GM21528 (cell line): ENCODE measurements at regions not wholly inside any gene's neighbourhood (a gene's known extent, or its start where the extent isn't known, plus 50 kb on each side); places are given as distances from the start of the nearest gene placed in this dataset.
"Not testable (repeated sequence)": the region's sequence is repeated elsewhere in the genome, so short reads cannot be mapped to it uniquely, and the experiment has no call there.

Experiments used
- ATAC-seq: cut with Tn5 transposase; IDR thresholded peaks from one replicate; pipeline ENCODE4 v1.9.1; 2021; ENCODE audit warnings: mild to moderate bottlenecking, moderate library complexity; ENCODE audit not compliant: unreplicated experiment, low FRiP score

DNA sequence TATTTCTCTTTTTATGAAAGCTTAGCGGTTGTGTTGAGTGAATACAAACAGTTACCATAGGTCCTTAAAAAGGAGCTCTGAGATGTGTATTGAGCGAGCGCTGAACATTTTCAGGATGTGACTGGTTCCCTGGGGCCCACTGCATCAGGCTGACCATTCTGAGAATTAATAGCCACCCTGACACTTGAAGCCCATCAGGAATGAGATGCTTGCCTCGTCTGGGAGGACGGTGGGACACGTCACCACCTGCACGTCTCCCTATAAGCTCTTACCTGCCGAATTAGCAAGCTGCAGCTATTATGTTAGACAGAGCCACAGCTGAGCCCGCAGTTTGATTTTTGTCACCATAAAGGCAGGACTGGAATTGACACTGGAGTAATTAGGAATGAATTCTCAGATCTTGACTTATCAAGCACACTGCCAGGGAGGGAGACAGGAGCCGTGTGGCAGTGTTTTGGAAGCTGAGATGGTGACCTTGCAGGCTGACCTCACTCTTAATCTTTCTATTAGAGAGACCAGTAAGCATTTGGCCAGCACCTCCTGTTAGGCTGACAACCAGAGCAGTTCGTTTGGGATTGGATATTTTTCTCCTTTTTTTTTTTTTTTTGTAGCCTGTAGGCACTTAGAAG is 373.1 kb upstream of the WWC1 start:
- no peak for ATAC-seq

GRCh38 chr5:167918813-167919483 is 372.5 kb upstream of the WWC1 start:
- ATAC-seq = no peak

DNA sequence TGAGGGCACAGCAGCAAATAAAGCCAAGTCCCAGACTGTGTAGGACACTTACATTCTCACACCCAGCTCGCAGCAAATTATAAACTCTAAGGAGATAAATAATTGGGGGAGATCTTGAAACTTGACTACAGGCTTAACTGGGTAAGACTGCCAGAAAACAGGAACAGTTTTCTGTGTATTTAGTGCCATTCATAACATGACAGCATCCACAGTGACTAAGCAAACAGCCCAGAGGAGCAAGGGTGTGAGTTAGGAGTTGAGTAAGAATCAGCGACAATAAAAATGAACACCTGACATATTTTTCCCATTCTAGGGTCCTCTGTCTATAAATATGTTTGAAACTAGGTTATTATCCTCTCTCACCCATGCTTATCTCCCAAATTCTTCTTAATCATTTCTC is 370.9 kb upstream of the WWC1 start:
- no peak for ATAC-seq

DNA sequence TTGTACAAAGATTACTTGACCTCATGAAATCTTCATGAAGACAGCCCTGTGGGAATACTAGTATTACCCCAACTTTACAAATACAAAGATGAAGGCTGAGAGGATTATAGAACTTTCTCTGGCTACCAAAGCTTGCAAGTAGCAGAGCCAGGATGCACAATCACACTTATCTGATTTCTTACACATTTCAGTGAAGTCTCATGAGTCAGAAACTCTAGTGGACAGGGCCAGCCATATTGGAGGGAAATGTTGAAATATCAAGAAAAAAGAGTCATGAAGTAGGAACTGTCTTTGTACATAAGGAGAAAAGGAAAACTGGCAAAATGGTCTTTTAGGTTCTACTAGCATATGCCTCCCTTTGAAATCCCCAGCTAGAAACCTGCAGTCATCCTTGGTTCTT is 369.6 kb upstream of the WWC1 start:
- ATAC-seq = no peak

- no peak for ATAC-seq
These were observed 368.0 kb upstream of the WWC1 start for GRCh38 chr5:167923396-167923795.

- ATAC-seq = no peak
These were observed 361.6 kb upstream of the WWC1 start for GRCh38 chr5:167929841-167930240.

- ATAC-seq = no peak
These were observed 356.9 kb upstream of the WWC1 start for GRCh38 chr5:167934551-167934971.

- no peak for ATAC-seq
These were observed 355.4 kb upstream of the WWC1 start for GRCh38 chr5:167936022-167936421.

DNA sequence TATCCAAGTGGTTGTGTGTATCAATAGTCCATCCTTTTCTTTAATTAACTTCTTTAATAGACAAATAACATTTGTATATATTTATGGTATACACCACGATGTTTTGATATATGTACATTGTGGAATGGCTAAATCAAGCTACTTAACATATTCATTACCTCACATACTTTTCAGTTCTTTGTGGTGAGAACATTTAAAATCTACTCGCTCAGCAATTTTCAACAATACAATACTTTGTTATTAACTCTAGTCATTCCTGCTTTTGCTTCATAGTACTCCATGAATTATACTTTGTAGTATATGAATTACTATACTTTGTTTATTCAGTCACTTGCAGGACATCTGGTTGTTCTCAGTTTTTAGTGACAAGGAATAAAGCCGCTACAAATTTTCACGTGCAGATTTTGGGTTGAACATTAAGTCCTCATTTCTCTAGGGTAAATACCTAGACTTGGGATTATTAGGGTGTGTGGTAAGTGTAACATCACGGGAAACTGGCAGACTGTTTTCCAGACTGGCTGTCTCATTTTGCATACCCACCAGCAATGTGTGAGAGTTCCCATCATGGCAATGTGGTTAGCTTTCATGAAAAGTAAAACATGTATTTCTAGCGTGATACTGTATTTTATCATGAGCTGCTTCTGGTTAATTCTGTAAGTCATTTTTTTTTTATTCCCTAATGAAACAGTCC is 354.4 kb upstream of the WWC1 start:
- no peak for ATAC-seq

- no peak for ATAC-seq
These were observed 353.8 kb upstream of the WWC1 start for GRCh38 chr5:167937635-167937998.

- no peak for ATAC-seq
These were observed 351.8 kb upstream of the WWC1 start for GRCh38 chr5:167939686-167940085.

- no peak for ATAC-seq
These were observed 350.5 kb upstream of the WWC1 start for GRCh38 chr5:167940911-167941310.

- ATAC-seq = not testable (repeated sequence)
These were observed 349.9 kb upstream of the WWC1 start for GRCh38 chr5:167941556-167941955.

DNA sequence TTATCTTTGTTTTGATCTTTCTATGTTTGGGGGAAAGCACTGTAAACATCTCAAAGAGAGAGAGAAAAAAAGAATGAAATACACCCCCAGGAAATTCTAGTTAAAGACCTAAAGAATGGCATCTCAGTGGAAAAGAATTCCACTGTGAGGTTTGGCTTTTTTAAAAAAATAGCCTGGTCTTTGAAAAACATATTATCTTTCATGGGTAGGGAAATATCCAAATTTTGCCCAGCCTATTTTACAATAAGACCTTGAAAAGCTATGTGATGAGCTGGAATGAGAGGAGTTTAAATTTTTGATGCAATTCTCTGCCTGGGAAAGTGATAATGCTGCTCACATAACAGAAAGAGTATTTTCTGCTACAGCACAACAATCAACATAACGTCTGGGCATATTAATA is 348.1 kb upstream of the WWC1 start:
- no peak for ATAC-seq

DNA sequence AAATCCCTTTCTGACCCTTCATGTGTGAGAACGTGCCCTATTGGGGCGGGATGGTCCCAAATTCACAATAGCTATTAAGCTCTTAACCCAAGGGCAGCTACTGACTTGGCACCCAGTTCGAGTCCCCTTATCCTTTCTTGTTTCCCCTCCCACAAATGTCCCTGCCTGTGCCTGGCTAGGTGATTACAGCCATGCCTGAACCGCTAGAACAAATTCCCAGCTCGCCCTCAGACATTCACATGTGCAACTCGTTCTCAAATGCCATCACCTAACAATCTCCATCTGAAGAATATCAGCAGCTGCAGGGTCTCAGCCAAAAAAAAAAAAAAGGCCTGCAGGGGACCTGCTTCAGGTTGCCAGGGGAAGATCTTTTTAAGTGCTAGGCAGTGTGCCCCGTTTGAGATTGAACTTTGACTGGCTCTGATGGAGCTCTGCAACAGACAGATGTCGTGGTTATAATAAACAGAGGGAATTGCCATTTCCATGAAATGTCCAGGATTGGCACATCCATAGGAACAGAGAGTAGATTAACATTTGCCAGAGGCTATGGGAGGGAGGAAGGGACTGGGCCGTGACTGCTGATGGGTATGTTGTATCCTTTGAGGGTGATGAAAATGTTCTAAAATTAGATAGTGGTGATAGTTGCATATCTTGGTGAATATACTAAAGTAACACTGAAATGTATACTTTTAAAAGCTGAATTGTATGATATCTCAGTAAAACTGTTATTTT is 347.2 kb upstream of the WWC1 start:
- no peak for ATAC-seq

GRCh38 chr5:167945542-167946384 is 345.7 kb upstream of the WWC1 start:
- no peak for ATAC-seq

DNA sequence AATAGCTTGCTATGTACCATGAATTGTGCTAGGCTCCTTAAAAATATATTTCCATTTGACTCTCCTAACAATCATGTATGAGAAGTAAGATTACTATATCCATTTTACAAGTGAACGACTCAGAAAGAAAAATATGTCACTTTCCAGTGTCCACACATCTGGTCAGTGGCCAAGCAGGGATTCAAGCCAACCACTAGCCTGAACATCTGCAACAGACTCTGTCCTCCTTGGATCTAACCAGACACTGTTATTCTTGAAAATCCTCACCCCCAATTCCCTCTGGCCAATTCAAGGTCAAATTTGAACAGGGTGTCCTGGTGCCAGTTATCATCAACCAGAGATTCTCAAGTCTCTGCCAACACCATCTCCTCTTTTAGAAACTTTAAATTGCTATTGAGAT is 344.1 kb upstream of the WWC1 start:
- no peak for ATAC-seq

GRCh38 chr5:167948251-167948650 is 343.2 kb upstream of the WWC1 start:
- ATAC-seq = no peak

DNA sequence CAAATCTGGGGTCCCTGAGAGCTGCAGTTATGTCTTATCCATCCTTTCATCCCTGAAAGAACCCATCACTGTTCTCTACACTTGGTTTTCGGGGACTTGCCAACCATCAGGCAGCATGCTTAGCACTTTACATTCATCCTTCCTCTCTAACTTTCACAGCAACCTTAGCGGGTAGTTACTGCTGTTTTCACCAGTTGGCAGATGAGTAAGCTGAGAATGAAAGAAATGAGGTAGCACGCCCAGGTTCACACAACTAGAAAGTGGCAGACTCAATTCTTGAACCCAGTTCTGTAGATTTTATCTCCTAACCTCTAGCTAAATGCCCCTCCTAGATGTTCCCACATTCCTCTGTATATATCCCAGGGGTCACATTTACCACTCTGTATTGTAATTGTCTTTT is 342.0 kb upstream of the WWC1 start:
- ATAC-seq = no peak

- ATAC-seq = no peak
These were observed 341.2 kb upstream of the WWC1 start for GRCh38 chr5:167950126-167950721.
